Ovary (tissue), 3 donors: ENCODE measurements at regions not wholly inside any gene's neighbourhood (a gene's known extent, or its start where the extent isn't known, plus 50 kb on each side); places are given as distances from the start of the nearest gene placed in this dataset.

Experiments
- CTCF ChIP-seq, 3 donors: fragments of 450-650 bp in 2 of 3; fragments of 200-600 bp in 1 of 3; IDR thresholded peaks; one replicate each; pipeline versions ENCODE4 v1.5.1 to v1.8.0; 2016 to 2022; ENCODE audit warnings: antibody characterized with exemption in 3 of 3, mild to moderate bottlenecking in 1 of 3
- EP300 ChIP-seq: sonication (generic); formaldehyde crosslinking; IDR thresholded peaks from one replicate; pipeline ENCODE4 v1.6.1; 2017; ENCODE audit warnings: antibody characterized with exemption
- donor health status: DM: no; HTN: no; CAD: no.

DNA sequence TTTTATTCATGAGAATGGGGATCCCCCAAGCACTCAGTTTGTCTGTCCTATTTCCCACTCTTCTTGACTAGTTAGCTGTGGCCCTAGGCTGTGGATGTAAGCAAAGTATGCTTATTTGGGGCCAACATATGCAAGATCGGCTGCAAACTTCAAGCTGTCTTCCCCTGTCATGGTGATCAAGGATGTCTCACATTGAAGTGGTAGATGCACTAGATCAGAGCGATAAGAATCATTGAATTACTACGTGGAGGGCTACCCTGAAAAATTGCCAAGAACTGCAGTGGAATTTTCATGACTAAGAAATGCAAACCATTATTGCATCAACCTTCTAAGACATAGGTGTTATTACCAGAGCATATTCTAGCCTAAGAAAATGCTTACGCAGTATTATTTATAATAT lies 527.4 kb downstream of the RNF144A start:
- TF ChIP-seq CTCF (IDR thresholded peaks at IDR 0.05), result no peak
- no peak for TF ChIP-seq EP300
